Peyer's patch (tissue), 4 donors: ENCODE measurements at regions not wholly inside any gene's neighbourhood (a gene's known extent, or its start where the extent isn't known, plus 50 kb on each side); places are given as distances from the start of the nearest gene placed in this dataset.

Experiments used
- POLR2A ChIP-seq, 2 donors: fragments of 450-650 bp; IDR thresholded peaks; one replicate each; pipeline ENCODE4 v1.5.1; 2017; ENCODE audit warnings: antibody characterized with exemption in 2 of 2, mild to moderate bottlenecking in 2 of 2, moderate library complexity in 2 of 2
- TF ChIP-seq, protein P1 (sequence below), 6 experiments: fragments of 450-650 bp in 4 of 6; fragments of 200-600 bp in 2 of 6; sonication (generic) in 1 of 6; IDR thresholded peaks; one replicate each; pipeline ENCODE4 v1.5.1; 2017 to 2019; ENCODE audit warnings: antibody characterized with exemption in 6 of 6, mild to moderate bottlenecking in 3 of 6, moderate library complexity in 1 of 6

DNA sequence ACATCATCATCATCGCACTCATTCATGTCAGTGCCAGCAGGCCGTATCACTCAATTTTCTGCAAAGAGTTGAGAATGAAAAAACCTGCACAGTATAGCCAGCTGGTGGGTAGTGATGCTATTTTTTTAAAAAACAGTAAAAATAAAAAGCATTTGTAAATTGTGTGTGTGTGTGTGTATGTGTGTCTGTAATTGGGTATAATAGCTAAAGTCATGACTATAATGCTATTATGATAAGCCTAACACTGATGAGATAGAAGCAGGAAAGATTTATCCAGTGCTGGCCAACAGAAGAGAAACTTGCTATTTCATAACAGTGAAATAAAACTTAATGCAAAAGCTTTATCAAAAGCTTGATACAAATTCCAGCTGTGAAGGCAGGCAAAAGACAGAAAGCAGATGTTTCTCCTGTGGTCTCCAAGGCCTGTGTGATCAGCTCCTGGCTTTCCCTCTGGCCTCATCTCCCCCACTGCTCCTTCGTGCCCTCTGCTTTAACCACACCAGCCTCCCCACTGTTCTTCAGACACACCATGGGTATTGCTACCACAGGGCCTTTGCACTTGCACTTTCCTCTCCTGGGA is 206.2 kb upstream of the IRX5 start:
- TF ChIP-seq, protein P1, sequence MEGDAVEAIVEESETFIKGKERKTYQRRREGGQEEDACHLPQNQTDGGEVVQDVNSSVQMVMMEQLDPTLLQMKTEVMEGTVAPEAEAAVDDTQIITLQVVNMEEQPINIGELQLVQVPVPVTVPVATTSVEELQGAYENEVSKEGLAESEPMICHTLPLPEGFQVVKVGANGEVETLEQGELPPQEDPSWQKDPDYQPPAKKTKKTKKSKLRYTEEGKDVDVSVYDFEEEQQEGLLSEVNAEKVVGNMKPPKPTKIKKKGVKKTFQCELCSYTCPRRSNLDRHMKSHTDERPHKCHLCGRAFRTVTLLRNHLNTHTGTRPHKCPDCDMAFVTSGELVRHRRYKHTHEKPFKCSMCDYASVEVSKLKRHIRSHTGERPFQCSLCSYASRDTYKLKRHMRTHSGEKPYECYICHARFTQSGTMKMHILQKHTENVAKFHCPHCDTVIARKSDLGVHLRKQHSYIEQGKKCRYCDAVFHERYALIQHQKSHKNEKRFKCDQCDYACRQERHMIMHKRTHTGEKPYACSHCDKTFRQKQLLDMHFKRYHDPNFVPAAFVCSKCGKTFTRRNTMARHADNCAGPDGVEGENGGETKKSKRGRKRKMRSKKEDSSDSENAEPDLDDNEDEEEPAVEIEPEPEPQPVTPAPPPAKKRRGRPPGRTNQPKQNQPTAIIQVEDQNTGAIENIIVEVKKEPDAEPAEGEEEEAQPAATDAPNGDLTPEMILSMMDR (IDR thresholded peaks at IDR 0.05), result no peak
- no peak for TF ChIP-seq POLR2A (IDR thresholded peaks at IDR 0.05)
